GM12878 (cell line): ENCODE measurements at regions not wholly inside any gene's neighbourhood (a gene's known extent, or its start where the extent isn't known, plus 50 kb on each side); places are given as distances from the start of the nearest gene placed in this dataset.
"Not testable (repeated sequence)": the region's sequence is repeated elsewhere in the genome, so short reads cannot be mapped to it uniquely, and the experiment has no call there.

Experiments
- ATAC-seq: fragments of 200-7000 bp; cut with Tn5 transposase; 3 replicates; pipeline ENCODE4 v1.9.1; 2020; ENCODE audit warnings: mild to moderate bottlenecking, moderate library complexity
- BruUV-seq: library from RNA; stranded (reverse); fragments of 400-500 nt; replicated peaks from 2 replicates; lab custom pipeline; 2021; lab: Mats Ljungman, UMichigan
- CTCF ChIA-PET: fragments of 300-600 bp; sonication (Branson Sonifier 250); formaldehyde crosslinking; extraction: SDS; loops from one replicate; lab custom pipeline; 2021; ENCODE audit warnings: inconsistent platforms; lab: Yijun Ruan, JAX
- POLR2A ChIA-PET: fragments of 350-600 bp; formaldehyde crosslinking; extraction: SDS; loops from one replicate; lab custom pipeline; 2021; ENCODE audit warnings: inconsistent platforms; lab: Charles Lee
- RAD21 ChIA-PET: fragments of 300-600 bp; sonication (Branson Sonifier 250); formaldehyde crosslinking; loops from one replicate; lab custom pipeline; 2023; ENCODE audit warnings: antibody characterized with exemption; ENCODE audit not compliant: unreplicated experiment; lab: Charles Lee
- SMC1A ChIA-PET: fragments of 300-600 bp; sonication (Branson Sonifier 250); formaldehyde crosslinking; loops from one replicate; lab custom pipeline; 2023; ENCODE audit not compliant: unreplicated experiment, uncharacterized antibody; lab: Charles Lee
- DNase-seq: peaks from one replicate; pipeline ENCODE4 v3.0.0-alpha.2; 2011; ENCODE audit warnings: low read depth, low spot score
- FAIRE-seq: peaks from 3 replicates; lab custom pipeline; 2011; peaks lifted over from hg19 to GRCh38; lab: Jason Lieb, UNC
- H2AFZ ChIP-seq: 2 replicates; pipeline ENCODE4 v1.6.0; 2011; ENCODE audit warnings: low read depth, low read length, control low read depth; ENCODE audit not compliant: control insufficient read depth
- H3K27ac ChIP-seq: 2 replicates; pipeline ENCODE4 v1.5.1; 2011; ENCODE audit warnings: control low read depth; ENCODE audit not compliant: control insufficient read depth, insufficient read depth
- H3K27me3 ChIP-seq, 2 experiments: replicated peaks in 1 of 2; 2 replicates each; pipeline versions ENCODE4 v1.6.0 to v1.6.1; 2011; ENCODE audit warnings: low read length in 1 of 2; ENCODE audit not compliant: control insufficient read depth in 2 of 2, insufficient read depth in 2 of 2
- H3K36me3 ChIP-seq, 2 experiments: 2 replicates each; pipeline ENCODE4 v1.5.1; 2011; ENCODE audit warnings: low read length in 1 of 2; ENCODE audit not compliant: control insufficient read depth in 2 of 2, insufficient read depth in 2 of 2
- H3K4me1 ChIP-seq: 2 replicates; pipeline ENCODE4 v1.6.1; 2011; ENCODE audit warnings: mild to moderate bottlenecking, low read length, moderate library complexity, mixed read lengths; ENCODE audit not compliant: control insufficient read depth, insufficient read depth
- H3K4me2 ChIP-seq: 2 replicates; pipeline ENCODE4 v1.6.0; 2011; ENCODE audit warnings: control low read depth; ENCODE audit not compliant: control insufficient read depth, insufficient read depth
- H3K4me3 ChIP-seq: fragments of 200-600 bp; sonication (generic); 2 replicates; pipeline ENCODE4 v1.5.1; 2016
- H3K79me2 ChIP-seq: 2 replicates; pipeline ENCODE4 v1.6.0; 2011; ENCODE audit warnings: low read length; ENCODE audit not compliant: control insufficient read depth, insufficient read depth
- H3K9ac ChIP-seq: 2 replicates; pipeline ENCODE4 v1.8.0; 2011; ENCODE audit warnings: low read length, control low read depth, mixed read lengths; ENCODE audit not compliant: control insufficient read depth, insufficient read depth
- H3K9me3 ChIP-seq: replicated peaks from 3 replicates; pipeline ENCODE4 v1.5.1; 2011; ENCODE audit warnings: mild to moderate bottlenecking, low read length; ENCODE audit not compliant: control insufficient read depth, insufficient read depth
- H4K20me1 ChIP-seq: 2 replicates; pipeline ENCODE4 v1.6.0; 2011; ENCODE audit not compliant: control insufficient read depth, insufficient read depth
- MEF2A ChIP-seq: IDR thresholded peaks from 2 replicates; pipeline ENCODE4 v1.6.1; 2011; ENCODE audit warnings: low read depth, mild to moderate bottlenecking, low read length, moderate library complexity; ENCODE audit not compliant: insufficient read depth
- RBBP5 ChIP-seq: fragments of 200-600 bp; sonication (generic); conservative IDR thresholded peaks from 2 replicates; pipeline ENCODE4 v1.6.1; 2016
- RUNX3 ChIP-seq: IDR thresholded peaks from 2 replicates; pipeline ENCODE4 v1.6.1; 2012; ENCODE audit warnings: low read length, inconsistent platforms
- TARDBP ChIP-seq: IDR thresholded peaks from 2 replicates; pipeline ENCODE4 v1.6.1; 2016; ENCODE audit warnings: borderline replicate concordance
- ZNF207 ChIP-seq: fragments of 450-650 bp; IDR thresholded peaks from 2 replicates; pipeline ENCODE4 v1.6.1; 2014; ENCODE audit warnings: antibody characterized with exemption, mild to moderate bottlenecking, borderline replicate concordance
- WGBS: methylation state at CpG from one replicate; pipeline ENCODE4 v1.1.6; 2016; ENCODE audit warnings: low lambda C conversion rate; ENCODE audit not compliant: insufficient replicate concordance, insufficient coverage; ENCODE audit errors: missing lambda C conversion rate; 5-methylcytosine and 5-hydroxymethylcytosine counted together
- in situ Hi-C: fragments of 300-500 bp; cut with MboI; formaldehyde crosslinking; loops from 9 replicates; pipeline ENCODE4 v1.14.3; 2018; ENCODE audit warnings: mixed read lengths
- intact Hi-C: fragments of 100-400 bp; cut with micrococcal nuclease; formaldehyde crosslinking; loops from one replicate; pipeline ENCODE4 v1.14.2; 2022; ENCODE audit not compliant: unreplicated experiment
- TF ChIP-seq, protein P1 (sequence below): fragments of 150-350 bp; IDR thresholded peaks from 2 replicates; pipeline ENCODE4 v1.6.1; 2014; ENCODE audit warnings: mild to moderate bottlenecking, low read depth, low read length
- TF ChIP-seq, protein P2 (sequence below): IDR thresholded peaks from 2 replicates; pipeline ENCODE4 v1.6.1; 2012; ENCODE audit warnings: low read length, inconsistent platforms

DNA sequence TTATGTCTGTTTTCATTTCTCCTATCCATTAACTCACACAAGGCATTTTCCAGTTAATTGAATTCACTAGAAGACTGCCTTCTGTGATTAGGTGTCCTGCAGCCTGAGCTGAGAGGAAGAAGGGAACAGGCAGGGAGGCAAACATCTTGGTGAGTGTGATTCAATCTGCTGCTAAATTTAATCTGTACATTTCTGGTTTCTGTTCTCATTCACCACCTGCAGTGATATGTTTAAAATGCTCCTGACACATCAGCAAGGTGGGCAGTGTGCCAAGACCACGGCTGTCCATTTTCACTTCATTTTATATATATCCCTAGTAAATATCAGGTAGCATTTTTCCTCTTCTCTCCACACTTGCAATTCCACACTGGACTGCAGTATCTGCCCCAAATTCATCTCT, 416.5 kb downstream of the TMEM135 start:
- H2AFZ ChIP-seq = no peak overlapping the region; the same call in 1 of the 2 replicates
- SMC1A ChIA-PET = no interaction called here
- no TSS peak for BruUV-seq

DNA sequence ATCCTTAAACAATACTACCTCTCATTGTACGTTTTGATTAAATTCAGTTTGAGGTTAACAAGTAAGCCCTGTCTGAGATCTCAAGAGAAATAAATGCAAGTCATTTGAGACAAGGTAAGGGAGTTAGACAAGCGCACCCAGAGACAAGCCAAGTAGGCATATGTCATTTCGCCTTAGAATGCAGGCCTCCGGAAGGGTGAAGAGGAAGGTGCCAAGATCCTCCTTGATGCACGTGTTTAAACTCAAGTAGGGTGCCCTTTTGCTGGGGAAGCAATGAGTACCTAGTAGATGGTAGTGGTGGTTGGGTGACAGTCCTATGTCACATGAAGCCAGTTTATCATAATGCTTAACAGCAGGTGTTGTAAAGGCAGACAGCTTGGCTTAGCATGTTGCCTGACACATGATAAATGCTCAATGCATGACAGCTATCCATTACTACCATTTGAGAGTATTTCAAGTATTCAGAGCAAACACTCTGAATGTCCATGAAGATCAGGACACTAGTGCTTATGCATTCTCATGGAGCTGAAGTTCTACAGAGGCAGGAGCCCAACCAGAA, 415.9 kb downstream of the TMEM135 start:
- Histone ChIP-seq H2AFZ (no peak overlapping the region; the same call in 1 of the 2 replicates), H3K27me3 (no peaks in the 10 kb centered on the region), H4K20me1 (no peaks in the 10 kb centered on the region), H3K4me3 (no peak overlapping the region), H3K27ac (no peak overlapping the region), H3K9me3 (0 out of 3 replicates have a peak, but pooled peaks cover 1% of the 10 kb centered on the region)
- CTCF ChIA-PET = interaction anchor here (1.1 kb wide), 1 partner anchor 32 kb away, joined by 3 read pairs; no protein-coding TSS in a partner anchor
- SMC1A ChIA-PET = no interaction called here
- POLR2A ChIA-PET = no interaction called here
- intact Hi-C loops = no loop called here
- BruUV-seq = no TSS peak
- no peak for DNase-seq
- ATAC-seq = no peak
- TF ChIP-seq, protein P1, sequence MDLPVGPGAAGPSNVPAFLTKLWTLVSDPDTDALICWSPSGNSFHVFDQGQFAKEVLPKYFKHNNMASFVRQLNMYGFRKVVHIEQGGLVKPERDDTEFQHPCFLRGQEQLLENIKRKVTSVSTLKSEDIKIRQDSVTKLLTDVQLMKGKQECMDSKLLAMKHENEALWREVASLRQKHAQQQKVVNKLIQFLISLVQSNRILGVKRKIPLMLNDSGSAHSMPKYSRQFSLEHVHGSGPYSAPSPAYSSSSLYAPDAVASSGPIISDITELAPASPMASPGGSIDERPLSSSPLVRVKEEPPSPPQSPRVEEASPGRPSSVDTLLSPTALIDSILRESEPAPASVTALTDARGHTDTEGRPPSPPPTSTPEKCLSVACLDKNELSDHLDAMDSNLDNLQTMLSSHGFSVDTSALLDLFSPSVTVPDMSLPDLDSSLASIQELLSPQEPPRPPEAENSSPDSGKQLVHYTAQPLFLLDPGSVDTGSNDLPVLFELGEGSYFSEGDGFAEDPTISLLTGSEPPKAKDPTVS = no peak
- TF ChIP-seq TARDBP = no peak
- TF ChIP-seq, all 136 proteins: peak for 0
- no peaks in the 10 kb centered on the region for H3K79me2 ChIP-seq
- no peak overlapping the region for H3K9ac ChIP-seq
- peaks cover 9% of the 10 kb centered on the region; the same call in 1 of the 2 replicates for H3K4me1 ChIP-seq
- FAIRE-seq = no peak
- 56% methylated on average over 5 of the region's 5 CpGs for WGBS
- RAD21 ChIA-PET = no interaction called here
- 0 out of 2 replicates have a peak overlapping the region, but pooled peaks have one; percentile 55 for H3K4me2 ChIP-seq
- no peaks in the 10 kb centered on the region for H3K36me3 ChIP-seq
- in situ Hi-C loops = no loop called here

More for the DNA sequence above, 416.5 kb downstream of the TMEM135 start:
- 0% methylated on average over 1 of the region's 1 CpG for WGBS
- intact Hi-C loops (no loop called here), in situ Hi-C loops (no loop called here)
- CTCF ChIA-PET = no interaction called here
- H3K9ac ChIP-seq = no peak overlapping the region
- ATAC-seq = peak; percentile 38
- POLR2A ChIA-PET = no interaction called here
- RAD21 ChIA-PET = no interaction called here
- peaks cover 9% of the 10 kb centered on the region; the same call in 1 of the 2 replicates for H3K4me1 ChIP-seq
- no peak overlapping the region for H3K27ac ChIP-seq
- no peaks in the 10 kb centered on the region for H3K36me3 ChIP-seq
- 0 out of 3 replicates have a peak, but pooled peaks cover 1% of the 10 kb centered on the region for H3K9me3 ChIP-seq
- H3K27me3 ChIP-seq = no peaks in the 10 kb centered on the region
- H3K4me3 ChIP-seq = no peak overlapping the region
- no peak for FAIRE-seq
- no peaks in the 10 kb centered on the region for H4K20me1 ChIP-seq
- TF ChIP-seq MEF2A = peak; percentile 52; the same call in 1 of the 2 replicates
- no peak for TF ChIP-seq ZNF207
- no peak for TF ChIP-seq RBBP5
- TF ChIP-seq, protein P2, sequence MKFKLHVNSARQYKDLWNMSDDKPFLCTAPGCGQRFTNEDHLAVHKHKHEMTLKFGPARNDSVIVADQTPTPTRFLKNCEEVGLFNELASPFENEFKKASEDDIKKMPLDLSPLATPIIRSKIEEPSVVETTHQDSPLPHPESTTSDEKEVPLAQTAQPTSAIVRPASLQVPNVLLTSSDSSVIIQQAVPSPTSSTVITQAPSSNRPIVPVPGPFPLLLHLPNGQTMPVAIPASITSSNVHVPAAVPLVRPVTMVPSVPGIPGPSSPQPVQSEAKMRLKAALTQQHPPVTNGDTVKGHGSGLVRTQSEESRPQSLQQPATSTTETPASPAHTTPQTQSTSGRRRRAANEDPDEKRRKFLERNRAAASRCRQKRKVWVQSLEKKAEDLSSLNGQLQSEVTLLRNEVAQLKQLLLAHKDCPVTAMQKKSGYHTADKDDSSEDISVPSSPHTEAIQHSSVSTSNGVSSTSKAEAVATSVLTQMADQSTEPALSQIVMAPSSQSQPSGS = no peak
- 0 out of 2 replicates have a peak, but pooled peaks have one; percentile 6 for TF ChIP-seq RUNX3
- H3K4me2 ChIP-seq = peak overlapping the region; percentile 55; the same call in 1 of the 2 replicates
- H3K79me2 ChIP-seq = no peaks in the 10 kb centered on the region
- peak; percentile 25 for DNase-seq

DNA sequence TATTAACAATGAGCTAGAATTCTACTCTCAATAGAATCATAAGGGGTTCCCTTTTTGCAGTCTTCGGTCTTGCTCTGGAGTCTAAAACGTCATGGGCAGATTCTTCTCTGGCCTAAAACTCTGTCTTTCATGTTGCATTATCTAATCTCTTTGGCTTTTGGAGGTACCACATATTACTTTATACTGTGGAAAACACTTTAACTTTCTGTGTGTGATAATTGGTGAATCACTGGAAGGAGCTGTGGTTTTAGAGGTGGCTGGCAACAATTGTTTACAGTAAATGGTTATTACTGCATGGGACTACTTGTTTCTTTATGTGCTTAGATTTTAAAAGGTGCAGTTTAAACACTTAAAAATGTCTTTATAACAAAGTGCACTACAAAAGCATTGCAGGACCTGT, 414.3 kb downstream of the TMEM135 start:
- H3K4me2 ChIP-seq, BruUV-seq: not testable (repeated sequence)

More for the DNA sequence above, 414.3 kb downstream of the TMEM135 start:
- intact Hi-C loops, H3K4me1 ChIP-seq, H3K27me3 ChIP-seq, RAD21 ChIA-PET, H3K79me2 ChIP-seq, H3K36me3 ChIP-seq, H3K4me3 ChIP-seq, in situ Hi-C loops, H3K9ac ChIP-seq, H4K20me1 ChIP-seq, H3K27ac ChIP-seq, POLR2A ChIA-PET, H2AFZ ChIP-seq, FAIRE-seq, DNase-seq, H3K9me3 ChIP-seq, ATAC-seq: not testable (repeated sequence)
- ChIA-PET CTCF (interaction anchor here (0.8 kb wide), 1 partner anchor 29 kb away, joined by 4 read pairs; no protein-coding TSS in a partner anchor), SMC1A (interaction anchor here (1.3 kb wide), 1 partner anchor 11 kb away, joined by 3 read pairs; no protein-coding TSS in a partner anchor)
- WGBS = 46% methylated on average over 2 of the region's 2 CpGs
